Osteoblast (primary cell): ENCODE measurements at regions not wholly inside any gene's neighbourhood (a gene's known extent, or its start where the extent isn't known, plus 50 kb on each side); places are given as distances from the start of the nearest gene placed in this dataset.

Experiments
- DNase-seq: peaks from one replicate; pipeline ENCODE4 v3.0.0; 2011; ENCODE audit warnings: low spot score, mixed read lengths; ENCODE audit not compliant: insufficient read length; ENCODE audit errors: missing footprints
- H2AFZ ChIP-seq: 2 replicates; pipeline ENCODE4 v1.6.0; 2011; ENCODE audit warnings: mild to moderate bottlenecking, low read length
- H3K27ac ChIP-seq: 2 replicates; pipeline ENCODE4 v1.5.1; 2011; ENCODE audit warnings: mild to moderate bottlenecking, low read depth, low read length, moderate library complexity
- H3K27me3 ChIP-seq: 2 replicates; pipeline ENCODE4 v1.6.0; 2012; ENCODE audit warnings: mild to moderate bottlenecking, control low read depth, inconsistent platforms, low read length, moderate library complexity; ENCODE audit not compliant: insufficient read depth
- H3K36me3 ChIP-seq: 2 replicates; pipeline ENCODE4 v1.5.1; 2011; ENCODE audit warnings: mild to moderate bottlenecking, low read length, control low read depth, moderate library complexity; ENCODE audit not compliant: insufficient read depth
- H3K4me1 ChIP-seq: 2 replicates; pipeline ENCODE4 v1.5.1; 2011; ENCODE audit warnings: mild to moderate bottlenecking, low read length, control low read depth, moderate library complexity; ENCODE audit not compliant: insufficient read depth
- H3K4me2 ChIP-seq: 2 replicates; pipeline ENCODE4 v1.6.0; 2011; ENCODE audit warnings: mild to moderate bottlenecking, low read length; ENCODE audit not compliant: insufficient read depth
- H3K4me3 ChIP-seq: fragments of 200-600 bp; sonication (generic); 3 replicates; pipeline ENCODE4 v1.5.1; 2012; ENCODE audit warnings: mild to moderate bottlenecking, low read length, inconsistent platforms; ENCODE audit not compliant: insufficient read depth
- H3K79me2 ChIP-seq: 2 replicates; pipeline ENCODE4 v1.6.0; 2012; ENCODE audit warnings: mild to moderate bottlenecking, low read length, control low read depth, inconsistent platforms; ENCODE audit not compliant: insufficient read depth
- H3K9me3 ChIP-seq: 2 replicates; pipeline ENCODE4 v1.5.1; 2011; ENCODE audit warnings: low read depth, low read length, control low read depth
- H4K20me1 ChIP-seq: 2 replicates; pipeline ENCODE4 v1.6.0; 2012; ENCODE audit warnings: mild to moderate bottlenecking, low read length, control low read depth; ENCODE audit not compliant: insufficient read depth
- TF ChIP-seq, protein P1 (sequence below): IDR thresholded peaks from 2 replicates; pipeline ENCODE4 v1.5.1; 2011; ENCODE audit warnings: mild to moderate bottlenecking, low read depth, low read length, moderate library complexity; ENCODE audit errors: extremely low read depth

DNA sequence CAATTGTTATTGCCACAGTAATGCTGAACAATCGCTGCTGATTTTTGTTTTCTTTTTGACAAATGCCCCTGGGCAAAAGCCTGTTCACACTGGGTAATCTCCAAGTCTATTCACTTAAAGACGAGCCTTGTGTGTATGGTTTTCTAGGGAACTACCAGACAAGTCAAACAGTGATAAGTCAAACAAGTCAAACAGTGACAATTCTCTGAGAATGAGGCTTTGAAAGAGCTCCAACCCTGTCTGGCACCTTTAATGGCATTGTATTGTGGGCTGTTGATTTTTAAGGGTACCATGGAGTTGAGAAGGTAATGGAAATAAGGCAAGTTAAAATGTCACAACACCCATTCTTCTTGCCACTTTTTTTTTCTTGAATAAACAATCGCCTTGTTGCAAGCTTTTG is 59.4 kb upstream of the TMC3 start:
- H3K9me3 ChIP-seq = no peaks in the 10 kb centered on the region
- H3K27ac ChIP-seq = no peak overlapping the region
- no peak overlapping the region for H2AFZ ChIP-seq
- no peak overlapping the region for H3K4me3 ChIP-seq
- no peaks in the 10 kb centered on the region for H4K20me1 ChIP-seq
- no peaks in the 10 kb centered on the region for H3K36me3 ChIP-seq
- no peak overlapping the region for H3K4me2 ChIP-seq
- TF ChIP-seq, protein P1, sequence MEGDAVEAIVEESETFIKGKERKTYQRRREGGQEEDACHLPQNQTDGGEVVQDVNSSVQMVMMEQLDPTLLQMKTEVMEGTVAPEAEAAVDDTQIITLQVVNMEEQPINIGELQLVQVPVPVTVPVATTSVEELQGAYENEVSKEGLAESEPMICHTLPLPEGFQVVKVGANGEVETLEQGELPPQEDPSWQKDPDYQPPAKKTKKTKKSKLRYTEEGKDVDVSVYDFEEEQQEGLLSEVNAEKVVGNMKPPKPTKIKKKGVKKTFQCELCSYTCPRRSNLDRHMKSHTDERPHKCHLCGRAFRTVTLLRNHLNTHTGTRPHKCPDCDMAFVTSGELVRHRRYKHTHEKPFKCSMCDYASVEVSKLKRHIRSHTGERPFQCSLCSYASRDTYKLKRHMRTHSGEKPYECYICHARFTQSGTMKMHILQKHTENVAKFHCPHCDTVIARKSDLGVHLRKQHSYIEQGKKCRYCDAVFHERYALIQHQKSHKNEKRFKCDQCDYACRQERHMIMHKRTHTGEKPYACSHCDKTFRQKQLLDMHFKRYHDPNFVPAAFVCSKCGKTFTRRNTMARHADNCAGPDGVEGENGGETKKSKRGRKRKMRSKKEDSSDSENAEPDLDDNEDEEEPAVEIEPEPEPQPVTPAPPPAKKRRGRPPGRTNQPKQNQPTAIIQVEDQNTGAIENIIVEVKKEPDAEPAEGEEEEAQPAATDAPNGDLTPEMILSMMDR = no peak
- no peak for DNase-seq
- H3K79me2 ChIP-seq = no peaks in the 10 kb centered on the region
- no peaks in the 10 kb centered on the region for H3K4me1 ChIP-seq
- peaks cover 9% of the 10 kb centered on the region for H3K27me3 ChIP-seq

DNA sequence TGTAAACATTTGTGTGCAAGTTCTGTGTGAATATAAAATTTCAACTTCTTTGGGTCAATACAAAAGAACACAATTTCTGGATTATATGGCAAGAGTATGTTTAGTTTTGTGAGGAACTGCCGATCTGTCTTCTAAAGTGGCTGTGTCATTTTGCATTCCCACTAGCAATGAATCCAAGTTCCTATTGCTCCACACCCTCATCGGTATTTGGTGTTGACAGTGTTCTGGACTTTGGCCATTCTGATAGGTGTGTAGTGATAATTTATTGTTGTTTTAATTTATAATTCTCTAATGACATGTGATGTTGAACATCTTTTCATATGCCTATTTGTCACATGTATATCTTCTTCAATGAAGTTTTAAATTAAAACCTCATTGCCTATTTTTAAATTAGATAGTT is 58.2 kb upstream of the TMC3 start:
- Histone ChIP-seq H3K27me3 (peaks cover 9% of the 10 kb centered on the region), H3K9me3 (no peaks in the 10 kb centered on the region), H3K4me3 (no peak overlapping the region), H4K20me1 (no peaks in the 10 kb centered on the region), H3K4me2 (no peak overlapping the region), H3K27ac (no peak overlapping the region), H3K4me1 (no peaks in the 10 kb centered on the region), H3K79me2 (no peaks in the 10 kb centered on the region), H3K36me3 (no peaks in the 10 kb centered on the region), H2AFZ (no peak overlapping the region)
- TF ChIP-seq, protein P1 = no peak
- DNase-seq = no peak

DNA sequence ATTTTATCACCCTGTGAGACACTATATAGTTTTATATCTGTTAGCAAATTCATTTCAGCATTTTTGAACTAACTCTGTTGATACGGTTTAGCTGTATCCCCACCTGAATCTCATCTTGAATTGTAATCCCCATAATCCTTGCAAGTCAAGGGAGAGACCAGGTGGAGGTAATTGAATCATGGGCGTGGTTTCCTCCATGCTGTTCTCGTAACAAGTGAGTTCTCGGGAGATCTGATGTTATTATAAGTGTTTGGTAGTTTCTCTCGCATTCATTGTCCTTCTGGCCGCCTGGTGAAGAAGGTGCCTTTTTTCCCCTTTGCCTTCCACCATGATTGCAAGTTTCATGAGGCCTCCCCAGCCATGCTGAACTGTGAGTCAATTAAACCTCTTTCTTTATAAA is 53.2 kb upstream of the TMC3 start:
- Histone ChIP-seq H2AFZ (no peak overlapping the region), H3K4me1 (no peaks in the 10 kb centered on the region), H4K20me1 (no peaks in the 10 kb centered on the region), H3K4me3 (no peak overlapping the region), H3K36me3 (no peaks in the 10 kb centered on the region), H3K4me2 (no peak overlapping the region), H3K9me3 (no peaks in the 10 kb centered on the region), H3K27me3 (no peaks in the 10 kb centered on the region), H3K79me2 (no peaks in the 10 kb centered on the region), H3K27ac (no peak overlapping the region)
- TF ChIP-seq, protein P1 = no peak
- no peak for DNase-seq

DNA sequence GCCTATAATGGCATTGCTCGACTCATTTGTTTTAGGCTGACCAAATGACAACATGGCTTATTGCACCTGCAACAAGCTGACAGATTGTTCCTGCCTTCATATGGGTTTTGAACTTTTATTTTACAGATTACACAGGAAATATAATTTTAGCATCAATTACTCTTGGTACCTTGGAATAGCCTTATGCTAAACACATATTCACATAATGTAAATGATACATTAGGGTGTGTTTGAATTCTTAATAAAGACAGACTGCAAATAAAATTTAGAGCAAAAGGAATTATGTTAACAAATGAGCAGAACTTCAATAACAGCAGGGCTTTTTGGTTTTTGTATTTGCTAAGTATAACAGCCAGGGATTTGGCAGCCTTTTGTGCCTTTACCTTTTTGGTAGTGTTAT is 51.9 kb upstream of the TMC3 start:
- Histone ChIP-seq H3K79me2 (no peaks in the 10 kb centered on the region), H3K4me3 (no peak overlapping the region), H4K20me1 (no peaks in the 10 kb centered on the region), H3K27ac (no peak overlapping the region), H3K4me1 (no peaks in the 10 kb centered on the region), H3K9me3 (no peaks in the 10 kb centered on the region), H3K4me2 (no peak overlapping the region), H3K27me3 (no peaks in the 10 kb centered on the region), H2AFZ (no peak overlapping the region), H3K36me3 (no peaks in the 10 kb centered on the region)
- TF ChIP-seq, protein P1 = no peak
- no peak for DNase-seq
